GM12878 (cell line): ENCODE measurements at regions not wholly inside any gene's neighbourhood (a gene's known extent, or its start where the extent isn't known, plus 50 kb on each side); places are given as distances from the start of the nearest gene placed in this dataset.

Experiments used
- ATAC-seq: fragments of 200-7000 bp; cut with Tn5 transposase; 3 replicates; pipeline ENCODE4 v1.9.1; 2020; ENCODE audit warnings: mild to moderate bottlenecking, moderate library complexity
- BruUV-seq: library from RNA; stranded (reverse); fragments of 400-500 nt; replicated peaks from 2 replicates; lab custom pipeline; 2021; lab: Mats Ljungman, UMichigan
- CTCF ChIA-PET: fragments of 300-600 bp; sonication (Branson Sonifier 250); formaldehyde crosslinking; extraction: SDS; loops from one replicate; lab custom pipeline; 2021; ENCODE audit warnings: inconsistent platforms; lab: Yijun Ruan, JAX
- POLR2A ChIA-PET: fragments of 350-600 bp; formaldehyde crosslinking; extraction: SDS; loops from one replicate; lab custom pipeline; 2021; ENCODE audit warnings: inconsistent platforms; lab: Charles Lee
- RAD21 ChIA-PET: fragments of 300-600 bp; sonication (Branson Sonifier 250); formaldehyde crosslinking; loops from one replicate; lab custom pipeline; 2023; ENCODE audit warnings: antibody characterized with exemption; ENCODE audit not compliant: unreplicated experiment; lab: Charles Lee
- SMC1A ChIA-PET: fragments of 300-600 bp; sonication (Branson Sonifier 250); formaldehyde crosslinking; loops from one replicate; lab custom pipeline; 2023; ENCODE audit not compliant: unreplicated experiment, uncharacterized antibody; lab: Charles Lee
- DNase-seq: peaks from one replicate; pipeline ENCODE4 v3.0.0-alpha.2; 2011; ENCODE audit warnings: low read depth, low spot score
- FAIRE-seq: peaks from 3 replicates; lab custom pipeline; 2011; peaks lifted over from hg19 to GRCh38; lab: Jason Lieb, UNC
- H2AFZ ChIP-seq: 2 replicates; pipeline ENCODE4 v1.6.0; 2011; ENCODE audit warnings: low read depth, low read length, control low read depth; ENCODE audit not compliant: control insufficient read depth
- H3K27ac ChIP-seq: 2 replicates; pipeline ENCODE4 v1.5.1; 2011; ENCODE audit warnings: control low read depth; ENCODE audit not compliant: control insufficient read depth, insufficient read depth
- H3K27me3 ChIP-seq, 2 experiments: replicated peaks in 1 of 2; 2 replicates each; pipeline versions ENCODE4 v1.6.0 to v1.6.1; 2011; ENCODE audit warnings: low read length in 1 of 2; ENCODE audit not compliant: control insufficient read depth in 2 of 2, insufficient read depth in 2 of 2
- H3K36me3 ChIP-seq, 2 experiments: 2 replicates each; pipeline ENCODE4 v1.5.1; 2011; ENCODE audit warnings: low read length in 1 of 2; ENCODE audit not compliant: control insufficient read depth in 2 of 2, insufficient read depth in 2 of 2
- H3K4me1 ChIP-seq: 2 replicates; pipeline ENCODE4 v1.6.1; 2011; ENCODE audit warnings: mild to moderate bottlenecking, low read length, moderate library complexity, mixed read lengths; ENCODE audit not compliant: control insufficient read depth, insufficient read depth
- H3K4me2 ChIP-seq: 2 replicates; pipeline ENCODE4 v1.6.0; 2011; ENCODE audit warnings: control low read depth; ENCODE audit not compliant: control insufficient read depth, insufficient read depth
- H3K4me3 ChIP-seq: fragments of 200-600 bp; sonication (generic); 2 replicates; pipeline ENCODE4 v1.5.1; 2016
- H3K79me2 ChIP-seq: 2 replicates; pipeline ENCODE4 v1.6.0; 2011; ENCODE audit warnings: low read length; ENCODE audit not compliant: control insufficient read depth, insufficient read depth
- H3K9ac ChIP-seq: 2 replicates; pipeline ENCODE4 v1.8.0; 2011; ENCODE audit warnings: low read length, control low read depth, mixed read lengths; ENCODE audit not compliant: control insufficient read depth, insufficient read depth
- H3K9me3 ChIP-seq: replicated peaks from 3 replicates; pipeline ENCODE4 v1.5.1; 2011; ENCODE audit warnings: mild to moderate bottlenecking, low read length; ENCODE audit not compliant: control insufficient read depth, insufficient read depth
- H4K20me1 ChIP-seq: 2 replicates; pipeline ENCODE4 v1.6.0; 2011; ENCODE audit not compliant: control insufficient read depth, insufficient read depth
- BRCA1 ChIP-seq: IDR thresholded peaks from 2 replicates; pipeline ENCODE4 v1.6.1; 2011; ENCODE audit warnings: low read depth, low read length, improper control_type of control experiment
- CREB1 ChIP-seq: IDR thresholded peaks from 2 replicates; pipeline ENCODE4 v1.6.1; 2012; ENCODE audit warnings: low read depth, mild to moderate bottlenecking, inconsistent platforms
- ELK1 ChIP-seq: IDR thresholded peaks from 2 replicates; pipeline ENCODE4 v1.6.1; 2012; ENCODE audit warnings: low read depth, low read length, improper control_type of control experiment
- HDAC2 ChIP-seq: fragments of 200-600 bp; sonication (generic); IDR thresholded peaks from 2 replicates; pipeline ENCODE4 v1.6.1; 2017
- IKZF1 ChIP-seq: fragments of 450-650 bp; conservative IDR thresholded peaks from 2 replicates; pipeline ENCODE4 v1.6.1; 2017; ENCODE audit warnings: antibody characterized with exemption, mild to moderate bottlenecking
- LARP7 ChIP-seq: fragments of 450-650 bp; IDR thresholded peaks from 2 replicates; pipeline ENCODE4 v1.6.1; 2017; ENCODE audit warnings: mild to moderate bottlenecking
- MTA2 ChIP-seq: fragments of 450-650 bp; IDR thresholded peaks from 2 replicates; pipeline ENCODE4 v1.6.1; 2016; ENCODE audit warnings: low read depth, mild to moderate bottlenecking, moderate library complexity
- MXI1 ChIP-seq: fragments of 150-350 bp; IDR thresholded peaks from 2 replicates; pipeline ENCODE4 v1.6.1; 2011; ENCODE audit warnings: low read depth, mild to moderate bottlenecking, inconsistent platforms, low read length, improper control_type of control experiment
- NR2C2 ChIP-seq: IDR thresholded peaks from 2 replicates; pipeline ENCODE4 v1.6.1; 2011; ENCODE audit warnings: borderline replicate concordance, low read depth; ENCODE audit not compliant: control insufficient read depth, insufficient read length
- PAX5 ChIP-seq: IDR thresholded peaks from 2 replicates; pipeline ENCODE4 v1.6.1; 2011; ENCODE audit warnings: low read depth, low read length, borderline replicate concordance
- SREBF2 ChIP-seq: IDR thresholded peaks from 2 replicates; pipeline ENCODE4 v1.6.1; 2012; ENCODE audit warnings: mild to moderate bottlenecking, low read length
- TCF12 ChIP-seq: IDR thresholded peaks from 2 replicates; pipeline ENCODE4 v1.6.1; 2011; ENCODE audit warnings: low read depth, mild to moderate bottlenecking, low read length
- whole genome bisulfite sequencing: methylation state at CpG from one replicate; pipeline ENCODE4 v1.1.6; 2016; ENCODE audit warnings: low lambda C conversion rate; ENCODE audit not compliant: insufficient replicate concordance, insufficient coverage; ENCODE audit errors: missing lambda C conversion rate; 5-methylcytosine and 5-hydroxymethylcytosine counted together
- in situ Hi-C: fragments of 300-500 bp; cut with MboI; formaldehyde crosslinking; loops from 9 replicates; pipeline ENCODE4 v1.14.3; 2018; ENCODE audit warnings: mixed read lengths
- intact Hi-C: fragments of 100-400 bp; cut with micrococcal nuclease; formaldehyde crosslinking; loops from one replicate; pipeline ENCODE4 v1.14.2; 2022; ENCODE audit not compliant: unreplicated experiment
- TF ChIP-seq, protein P1 (sequence below): IDR thresholded peaks from 2 replicates; pipeline ENCODE4 v1.6.1; 2011; ENCODE audit warnings: borderline replicate concordance, low read depth, mild to moderate bottlenecking, moderate library complexity, mixed read lengths, low read length; ENCODE audit not compliant: insufficient read depth; ENCODE audit errors: extremely low read length

- Histone ChIP-seq H3K4me3 (no peak overlapping the region), H3K79me2 (no peaks in the 10 kb centered on the region), H4K20me1 (no peaks in the 10 kb centered on the region), H3K9me3 (peaks cover 4% of the 10 kb centered on the region; the same call in 1 of the 3 replicates), H3K36me3 (no peaks in the 10 kb centered on the region), H3K4me2 (no peak overlapping the region), H3K27ac (no peak overlapping the region), H3K4me1 (no peaks in the 10 kb centered on the region)
- ChIA-PET RAD21 (no interaction called here), CTCF (no interaction called here)
- no TSS peak for BruUV-seq
- ATAC-seq, result no peak
- DNase-seq, result no peak
- in situ Hi-C loops (no loop called here), intact Hi-C loops (no loop called here)
- 73% methylated on average over 3 of the region's 3 CpGs for WGBS
- FAIRE-seq, result no peak
- TF ChIP-seq MXI1, result no peak
- no peak for TF ChIP-seq IKZF1
- TF ChIP-seq LARP7, result no peak
- TF ChIP-seq MTA2, result no peak
- TF ChIP-seq CREB1, result no peak
- TF ChIP-seq BRCA1, result no peak
- TF ChIP-seq HDAC2, result no peak
- no peak for TF ChIP-seq ELK1
- TF ChIP-seq, protein P1, sequence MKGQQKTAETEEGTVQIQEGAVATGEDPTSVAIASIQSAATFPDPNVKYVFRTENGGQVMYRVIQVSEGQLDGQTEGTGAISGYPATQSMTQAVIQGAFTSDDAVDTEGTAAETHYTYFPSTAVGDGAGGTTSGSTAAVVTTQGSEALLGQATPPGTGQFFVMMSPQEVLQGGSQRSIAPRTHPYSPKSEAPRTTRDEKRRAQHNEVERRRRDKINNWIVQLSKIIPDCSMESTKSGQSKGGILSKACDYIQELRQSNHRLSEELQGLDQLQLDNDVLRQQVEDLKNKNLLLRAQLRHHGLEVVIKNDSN, result no peak
- no peak for TF ChIP-seq SREBF2
- TF ChIP-seq TCF12, result no peak
- no peak for TF ChIP-seq PAX5
- no peak for TF ChIP-seq NR2C2
- TF ChIP-seq, all 136 proteins: peak for 0
- Histone ChIP-seq H2AFZ (no peak overlapping the region), H3K9ac (no peak overlapping the region), H3K27me3 (no peaks in the 10 kb centered on the region)
- SMC1A ChIA-PET, result no interaction called here
- POLR2A ChIA-PET, result interaction anchor here (0.7 kb wide), 1 partner anchor 1913 kb away, joined by 9 read pairs; no protein-coding TSS in a partner anchor
Observed at GRCh38 chr5:5619546-5619945, 197.1 kb downstream of the ICE1 start.
